Activated CD8-positive, alpha-beta T cell treated with anti-CD3 and anti-CD28 coated beads for 36 hours (primary cell): ENCODE measurements at regions not wholly inside any gene's neighbourhood (a gene's known extent, or its start where the extent isn't known, plus 50 kb on each side); places are given as distances from the start of the nearest gene placed in this dataset.
"Not testable (repeated sequence)": the region's sequence is repeated elsewhere in the genome, so short reads cannot be mapped to it uniquely, and the experiment has no call there.

ENCODE experiments used
- ATAC-seq: fragments of 200-7000 bp; cut with Tn5 transposase; one replicate; pipeline ENCODE4 v1.10.0; 2021; ENCODE audit warnings: mild to moderate bottlenecking, moderate library complexity
- CTCF ChIA-PET: fragments of 350-600 bp; sonication (Branson Sonifier 250); formaldehyde crosslinking; loops from one replicate; lab custom pipeline; 2021; ENCODE audit warnings: antibody characterized with exemption; lab: Charles Lee
- POLR2A ChIA-PET: fragments of 350-600 bp; sonication (Branson Sonifier 250); formaldehyde crosslinking; loops from one replicate; lab custom pipeline; 2021; ENCODE audit warnings: antibody characterized with exemption; lab: Charles Lee
- DNase-seq: peaks from one replicate; pipeline ENCODE4 v3.0.0-alpha.2; 2020
- H3K27ac Mint-ChIP-seq: one replicate; pipeline ENCODE4 v1.8.0; 2021; ENCODE audit warnings: mild to moderate bottlenecking, mixed read lengths
- H3K27me3 Mint-ChIP-seq: one replicate; pipeline ENCODE4 v1.8.0; 2021; ENCODE audit warnings: mixed read lengths
- H3K36me3 Mint-ChIP-seq: one replicate; pipeline ENCODE4 v1.8.0; 2021; ENCODE audit warnings: low read depth, mixed read lengths
- H3K4me1 Mint-ChIP-seq: one replicate; pipeline ENCODE4 v1.8.0; 2021; ENCODE audit warnings: low read depth, mixed read lengths
- H3K4me3 Mint-ChIP-seq: one replicate; pipeline ENCODE4 v1.8.0; 2021; ENCODE audit warnings: mild to moderate bottlenecking, moderate library complexity, mixed read lengths
- H3K9me3 Mint-ChIP-seq: one replicate; pipeline ENCODE4 v1.8.0; 2021; ENCODE audit warnings: mixed read lengths
- CTCF ChIP-seq: fragments of 200-600 bp; IDR thresholded peaks from one replicate; pipeline ENCODE4 v1.8.0; 2022; ENCODE audit warnings: antibody characterized with exemption, mild to moderate bottlenecking
- intact Hi-C: fragments of 100-400 bp; cut with micrococcal nuclease; formaldehyde crosslinking; loops from one replicate; pipeline ENCODE4 v1.10.0; 2022

GRCh38 chr1:170415710-170416372 lies 116.1 kb upstream of the GORAB start:
- H3K27ac Mint-ChIP-seq, result no peak overlapping the region
- peaks cover 2% of the 10 kb centered on the region for H3K27me3 Mint-ChIP-seq
- no peak for ATAC-seq
- ChIA-PET POLR2A (no interaction called here), CTCF (no interaction called here)
- H3K36me3 Mint-ChIP-seq, result no peaks in the 10 kb centered on the region
- no peak for DNase-seq
- no peak overlapping the region for H3K4me3 Mint-ChIP-seq
- peaks cover 4% of the 10 kb centered on the region for H3K9me3 Mint-ChIP-seq
- intact Hi-C loops, result no loop called here
- TF ChIP-seq CTCF, result no peak
- no peaks in the 10 kb centered on the region for H3K4me1 Mint-ChIP-seq

DNA sequence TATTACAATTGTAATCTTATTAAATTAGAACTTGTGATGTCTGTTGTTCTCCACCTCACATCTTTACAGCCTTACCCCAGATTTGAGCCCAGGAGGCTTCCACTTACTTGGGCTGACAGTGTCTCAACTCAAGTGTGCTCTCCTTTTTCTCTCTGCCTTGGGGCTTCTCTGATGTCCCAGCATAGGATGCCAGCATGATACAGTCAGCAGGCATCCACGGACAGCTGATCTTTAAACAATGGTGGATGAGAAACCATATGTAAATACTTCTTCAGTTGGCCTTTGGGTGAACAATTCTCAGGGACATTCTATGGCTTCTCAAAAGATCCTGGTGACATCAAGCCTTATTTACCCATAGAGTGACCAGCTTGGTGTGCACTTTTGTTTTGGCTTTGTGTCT lies 107.6 kb upstream of the GORAB start:
- TF ChIP-seq CTCF, result no peak
- intact Hi-C loops, result no loop called here
- H3K36me3 Mint-ChIP-seq, result no peaks in the 10 kb centered on the region
- ChIA-PET CTCF (no interaction called here), POLR2A (no interaction called here)
- no peaks in the 10 kb centered on the region for H3K4me1 Mint-ChIP-seq
- peaks cover 19% of the 10 kb centered on the region for H3K27me3 Mint-ChIP-seq
- ATAC-seq (no peak), DNase-seq (no peak)
- no peak overlapping the region for H3K4me3 Mint-ChIP-seq
- H3K9me3 Mint-ChIP-seq, result no peaks in the 10 kb centered on the region
- no peak overlapping the region for H3K27ac Mint-ChIP-seq

GRCh38 chr1:170426596-170426995 lies 105.4 kb upstream of the GORAB start:
- POLR2A ChIA-PET, result no interaction called here
- ATAC-seq (no peak), DNase-seq (no peak)
- Mint-ChIP-seq H3K9me3 (no peaks in the 10 kb centered on the region), H3K4me3 (no peak overlapping the region), H3K36me3 (no peaks in the 10 kb centered on the region), H3K4me1 (no peaks in the 10 kb centered on the region), H3K27me3 (peaks cover 17% of the 10 kb centered on the region), H3K27ac (no peak overlapping the region)
- TF ChIP-seq CTCF, result no peak
- CTCF ChIA-PET, result no interaction called here
- intact Hi-C loops, result no loop called here

- intact Hi-C loops, ATAC-seq, H3K36me3 Mint-ChIP-seq, H3K4me1 Mint-ChIP-seq, CTCF ChIA-PET, H3K27ac Mint-ChIP-seq, H3K9me3 Mint-ChIP-seq, POLR2A ChIA-PET, DNase-seq, H3K4me3 Mint-ChIP-seq: not testable (repeated sequence)
- H3K27me3 Mint-ChIP-seq, result peaks cover 17% of the 10 kb centered on the region
These were observed 105.0 kb upstream of the GORAB start for GRCh38 chr1:170427002-170427401.

DNA sequence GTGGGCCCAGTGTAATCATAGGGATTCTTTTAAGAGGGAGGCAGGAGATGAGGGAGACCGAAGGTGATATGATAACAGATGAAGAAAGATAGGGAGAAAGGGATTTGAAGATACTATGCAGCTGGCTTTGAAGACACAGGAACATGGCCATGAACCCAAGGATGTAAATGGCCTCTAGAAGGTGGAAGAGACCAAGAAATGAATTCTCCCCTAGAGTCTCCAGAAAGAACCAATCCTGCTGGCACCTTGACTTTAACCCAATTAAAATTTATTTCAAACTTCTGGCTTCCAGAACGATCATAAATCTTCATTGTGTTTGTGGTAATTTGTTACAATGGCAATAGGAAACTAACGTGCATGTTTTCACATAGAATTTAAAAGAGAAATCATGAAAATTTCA lies 95.0 kb upstream of the GORAB start:
- H3K36me3 Mint-ChIP-seq, result no peaks in the 10 kb centered on the region
- no peak overlapping the region for H3K27ac Mint-ChIP-seq
- H3K9me3 Mint-ChIP-seq, result no peaks in the 10 kb centered on the region
- H3K4me3 Mint-ChIP-seq, result no peak overlapping the region
- intact Hi-C loops, result no loop called here
- ATAC-seq (no peak), DNase-seq (no peak)
- POLR2A ChIA-PET, result no interaction called here
- CTCF ChIA-PET, result no interaction called here
- H3K4me1 Mint-ChIP-seq, result no peaks in the 10 kb centered on the region
- TF ChIP-seq CTCF, result no peak
- peaks cover 3% of the 10 kb centered on the region for H3K27me3 Mint-ChIP-seq
